ENCODE measurements at regions not wholly inside any gene's neighbourhood (a gene's known extent, or its start where the extent isn't known, plus 50 kb on each side); places are given as distances from the start of the nearest gene placed in this dataset.

DNA sequence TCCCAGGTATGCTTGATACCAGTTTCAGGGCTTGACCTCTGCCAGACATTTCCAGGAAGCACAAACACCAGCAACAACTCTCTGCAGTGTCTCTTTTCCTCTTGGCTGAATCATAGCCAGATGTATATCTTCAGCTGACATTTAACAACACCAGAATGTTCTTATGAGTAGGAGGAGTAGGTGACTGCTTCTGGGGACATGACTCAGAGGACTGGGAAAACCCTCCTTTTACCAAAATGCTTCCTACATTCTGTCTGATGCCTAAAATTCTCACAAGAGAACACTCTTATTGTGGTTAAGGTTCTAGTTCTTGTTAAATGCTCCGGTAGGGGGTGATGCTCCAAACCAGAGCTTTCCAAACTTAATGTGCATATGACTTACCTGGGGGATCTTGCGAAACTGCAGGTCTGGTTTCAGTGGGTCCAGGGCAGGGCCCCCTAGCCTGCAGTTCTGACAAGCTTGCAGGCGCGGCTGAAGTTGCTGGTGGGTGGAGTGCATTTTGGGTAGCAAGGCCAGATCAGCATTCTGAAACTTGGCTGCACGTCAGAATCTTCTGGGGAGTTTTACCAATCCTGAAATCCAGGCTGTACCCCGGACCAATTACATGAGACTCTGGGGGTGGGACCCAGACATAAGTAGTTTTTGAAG lies 329.3 kb upstream of the RPS6KA3 start:
- no peak for TF ChIP-seq CTCF (conservative IDR thresholded peaks at IDR 0.05; ENCODE audit: control insufficient read depth, insufficient read depth, low read depth, low read length)
- DNase-seq (ENCODE audit: low read depth), result peak; percentile 81
- H3K4me3 ChIP-seq (ENCODE audit: control insufficient read depth, low read depth, low read length), result no peak overlapping the region

DNA sequence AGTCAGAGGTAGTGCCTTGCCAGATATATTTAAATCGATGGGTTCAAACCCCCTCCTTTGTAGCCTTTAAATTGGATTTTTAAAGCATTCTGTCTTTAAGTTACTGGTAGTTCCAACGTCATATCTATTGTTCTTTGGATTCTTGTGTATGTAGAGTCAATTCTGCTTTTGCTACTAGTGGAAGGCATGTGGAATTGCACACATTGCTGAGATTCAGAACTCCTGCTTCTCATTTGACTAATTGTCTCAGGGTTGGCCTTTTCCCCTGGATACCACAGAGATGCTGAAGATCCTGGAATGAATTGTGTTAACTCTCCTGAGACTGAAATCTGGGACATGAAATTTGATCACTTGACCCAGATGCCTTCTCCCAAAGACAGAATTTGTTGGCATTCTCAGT lies 328.3 kb upstream of the RPS6KA3 start:
- TF ChIP-seq CTCF (conservative IDR thresholded peaks at IDR 0.05; ENCODE audit: control insufficient read depth, insufficient read depth, low read depth, low read length), result peak; percentile 43
- peak; percentile 55 for DNase-seq (ENCODE audit: low read depth)
- H3K4me3 ChIP-seq (ENCODE audit: control insufficient read depth, low read depth, low read length), result no peak overlapping the region

DNA sequence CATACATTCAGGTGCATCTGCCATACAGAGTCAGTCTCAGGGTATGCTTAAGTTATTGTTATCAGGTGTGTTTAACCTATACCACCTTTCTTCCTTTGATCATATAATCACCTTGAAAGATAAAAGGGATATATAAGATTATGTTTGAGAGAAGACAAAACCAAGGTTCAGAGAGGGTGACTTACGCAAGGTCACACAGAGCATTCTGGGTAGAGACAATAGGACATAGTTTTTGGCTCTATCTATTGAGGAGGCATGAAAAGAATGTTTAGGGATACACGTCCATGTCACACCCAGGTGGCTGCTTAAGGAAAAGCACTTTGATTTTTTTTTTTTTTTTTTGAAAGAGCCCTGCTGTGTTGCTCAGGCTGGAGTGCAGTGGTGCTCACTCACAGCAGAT lies 327.1 kb upstream of the RPS6KA3 start:
- H3K4me3 ChIP-seq (ENCODE audit: control insufficient read depth, low read depth, low read length), result no peak overlapping the region
- DNase-seq (ENCODE audit: low read depth), result no peak
- TF ChIP-seq CTCF (conservative IDR thresholded peaks at IDR 0.05; ENCODE audit: control insufficient read depth, insufficient read depth, low read depth, low read length), result no peak

DNA sequence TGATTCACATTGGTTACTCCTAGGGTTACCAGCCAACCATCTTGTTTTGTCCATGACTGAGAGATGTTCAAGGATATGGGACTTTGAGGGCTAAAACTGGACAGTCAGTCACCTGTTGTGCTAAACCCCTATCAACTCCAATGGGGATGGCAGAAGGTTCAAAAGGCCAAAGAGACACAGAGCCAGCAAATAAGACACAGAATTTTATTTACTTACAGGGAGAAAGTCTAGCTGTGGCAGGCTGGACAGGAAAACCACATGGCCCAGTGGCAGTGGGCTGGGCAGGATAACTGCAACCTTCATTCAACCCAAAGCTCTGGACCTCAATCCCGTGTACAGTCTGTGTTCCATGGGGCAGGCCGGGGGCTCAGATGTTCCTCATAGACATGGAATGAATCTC lies 326.7 kb upstream of the RPS6KA3 start:
- no peak for DNase-seq (ENCODE audit: low read depth)
- no peak for TF ChIP-seq CTCF (conservative IDR thresholded peaks at IDR 0.05; ENCODE audit: control insufficient read depth, insufficient read depth, low read depth, low read length)
- H3K4me3 ChIP-seq (ENCODE audit: control insufficient read depth, low read depth, low read length), result no peak overlapping the region

- TF ChIP-seq CTCF (conservative IDR thresholded peaks at IDR 0.05; ENCODE audit: control insufficient read depth, insufficient read depth, low read depth, low read length), result no peak
- DNase-seq (ENCODE audit: low read depth), result no peak
- H3K4me3 ChIP-seq (ENCODE audit: control insufficient read depth, low read depth, low read length), result no peak overlapping the region
Measured at GRCh38 chrX:20591246-20591645, 324.5 kb upstream of the RPS6KA3 start.

DNA sequence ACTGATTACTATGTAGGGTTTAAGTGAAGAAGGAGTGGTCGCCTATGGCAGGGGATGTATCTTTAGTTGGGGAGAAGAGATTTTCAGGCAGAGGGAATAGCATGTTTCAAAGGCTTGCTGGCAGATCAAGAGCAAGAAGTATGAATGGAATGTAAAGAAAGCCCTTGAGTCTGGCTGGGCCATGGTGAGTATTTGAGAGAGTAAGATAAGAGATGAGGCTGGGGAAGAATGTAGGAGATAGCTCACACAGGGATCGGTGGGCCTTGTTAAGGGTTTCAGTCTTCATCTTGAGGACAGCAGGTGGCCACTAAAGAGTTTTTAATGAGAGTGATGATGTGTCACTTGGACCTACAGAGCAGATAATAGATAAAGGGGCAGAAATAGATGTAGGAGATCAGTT lies 319.1 kb upstream of the RPS6KA3 start:
- no peak for DNase-seq (ENCODE audit: low read depth)
- TF ChIP-seq CTCF (conservative IDR thresholded peaks at IDR 0.05; ENCODE audit: control insufficient read depth, insufficient read depth, low read depth, low read length), result no peak

GRCh38 chrX:20571611-20572010 lies 304.9 kb upstream of the RPS6KA3 start:
- no peak for TF ChIP-seq CTCF (conservative IDR thresholded peaks at IDR 0.05; ENCODE audit: control insufficient read depth, insufficient read depth, low read depth, low read length)

More for the DNA sequence above, 319.1 kb upstream of the RPS6KA3 start:
- no peak overlapping the region for H3K4me3 ChIP-seq (ENCODE audit: control insufficient read depth, low read depth, low read length)

More at GRCh38 chrX:20571611-20572010, 304.9 kb upstream of the RPS6KA3 start:
- peak; percentile 22 for DNase-seq (ENCODE audit: low read depth)
- H3K4me3 ChIP-seq (ENCODE audit: control insufficient read depth, low read depth, low read length), result no peak overlapping the region

Measured in fibroblast of mammary gland (primary cell).